SK-N-MC (cell line): ENCODE measurements at regions not wholly inside any gene's neighbourhood (a gene's known extent, or its start where the extent isn't known, plus 50 kb on each side); places are given as distances from the start of the nearest gene placed in this dataset.

ENCODE experiments used
- DNase-seq: peaks from one replicate; pipeline ENCODE4 v3.0.0-alpha.2; 2011; ENCODE audit warnings: low read depth, low spot score
- H3K27ac ChIP-seq: fragments of 200-600 bp; sonication (generic); 2 replicates; pipeline ENCODE4 v1.5.1; 2016; ENCODE audit warnings: mixed run types
- H3K36me3 ChIP-seq: fragments of 200-600 bp; sonication (generic); 2 replicates; pipeline ENCODE4 v1.6.1; 2017; ENCODE audit warnings: antibody characterized with exemption, low read length, mixed read lengths; ENCODE audit not compliant: insufficient read depth
- H3K4me3 ChIP-seq: fragments of 200-600 bp; sonication (generic); 2 replicates; pipeline ENCODE4 v1.5.1; 2016
- H3K9ac ChIP-seq: fragments of 200-600 bp; sonication (generic); 2 replicates; pipeline ENCODE4 v1.8.0; 2017; ENCODE audit warnings: mixed run types, mixed read lengths; ENCODE audit not compliant: insufficient read length
- H3K9me3 ChIP-seq: fragments of 200-600 bp; sonication (generic); 2 replicates; pipeline ENCODE4 v1.6.1; 2017; ENCODE audit warnings: low read depth, mild to moderate bottlenecking, antibody characterized with exemption, low read length, moderate library complexity, mixed read lengths
- EZH2 ChIP-seq: fragments of 200-600 bp; sonication (generic); IDR thresholded peaks from one replicate; pipeline ENCODE4 v1.6.1; 2017; ENCODE audit warnings: antibody characterized with exemption
- FOXP2 ChIP-seq: optimal IDR thresholded peaks from 2 replicates; pipeline ENCODE3; 2011; ENCODE audit warnings: mild to moderate bottlenecking, moderate library complexity; ENCODE audit not compliant: insufficient read depth; ENCODE audit errors: extremely low read length, control extremely low read depth
- POLR2AphosphoS5 ChIP-seq: IDR thresholded peaks from 2 replicates; pipeline ENCODE4 v1.6.1; 2012; ENCODE audit warnings: mild to moderate bottlenecking, low read depth, low read length, borderline replicate concordance

DNA sequence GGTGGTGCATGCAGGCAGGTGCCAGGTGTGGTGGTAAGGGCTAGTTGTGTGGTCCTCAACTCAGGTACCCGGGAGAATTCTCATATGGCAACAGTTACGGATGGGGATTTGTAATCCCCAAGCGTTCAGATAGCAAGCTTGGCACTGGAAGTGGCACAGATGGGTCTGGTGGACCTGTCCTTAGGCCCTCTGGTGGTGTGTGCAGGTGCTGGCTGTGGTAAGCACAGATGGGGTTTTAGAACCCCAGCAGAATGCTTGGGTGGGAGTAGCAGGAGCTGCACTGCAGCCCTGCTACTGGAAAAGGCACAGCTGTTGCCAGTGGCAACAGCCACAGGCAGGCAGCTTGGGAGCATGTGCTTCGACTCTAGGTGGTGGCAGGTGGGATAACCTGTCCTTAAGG is 948.2 kb upstream of the FAM98A start:
- H3K9me3 ChIP-seq, result no peaks in the 10 kb centered on the region
- H3K27ac ChIP-seq, result no peak overlapping the region
- H3K36me3 ChIP-seq, result no peaks in the 10 kb centered on the region
- TF ChIP-seq FOXP2 (no peak), EZH2 (no peak), POLR2AphosphoS5 (no peak)
- no peak overlapping the region for H3K4me3 ChIP-seq
- no peak overlapping the region for H3K9ac ChIP-seq
- DNase-seq, result no peak

DNA sequence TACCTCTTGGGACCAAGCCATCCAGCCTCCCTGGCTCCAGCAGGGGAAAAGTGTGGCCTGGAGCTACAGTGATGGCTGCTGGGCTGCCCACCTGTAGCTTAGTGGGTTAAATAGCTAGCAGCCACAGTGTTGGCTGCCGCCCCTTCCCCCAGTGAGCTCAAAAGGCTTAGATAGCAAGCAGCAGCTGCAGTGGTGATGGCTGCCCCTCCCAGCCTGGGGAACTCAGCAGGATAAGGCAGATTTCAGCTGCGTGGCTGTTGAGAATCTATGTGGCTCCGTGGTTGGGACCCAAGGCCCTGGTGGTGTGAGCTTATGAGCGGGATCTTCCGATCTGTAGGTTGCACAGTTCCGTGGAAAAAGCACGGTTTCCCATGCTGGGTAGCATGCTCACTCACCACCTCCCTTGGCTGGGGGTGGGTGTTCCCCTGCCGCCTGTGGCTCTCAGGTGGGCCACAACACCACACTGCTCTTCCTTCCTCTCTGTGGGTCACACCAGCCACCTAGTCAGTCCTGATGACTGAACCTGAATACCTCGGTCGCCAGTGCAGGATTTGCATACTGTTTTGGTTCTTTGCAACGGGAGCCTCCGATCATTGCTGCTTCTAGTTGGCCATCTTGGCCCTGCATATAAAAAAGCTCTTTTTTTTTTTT is 946.5 kb upstream of the FAM98A start:
- Histone ChIP-seq H3K9me3 (no peaks in the 10 kb centered on the region), H3K36me3 (no peaks in the 10 kb centered on the region), H3K4me3 (no peak overlapping the region), H3K9ac (no peak overlapping the region), H3K27ac (no peak overlapping the region)
- DNase-seq, result no peak
- no peak for TF ChIP-seq FOXP2
- no peak for TF ChIP-seq POLR2AphosphoS5
- TF ChIP-seq EZH2, result no peak

DNA sequence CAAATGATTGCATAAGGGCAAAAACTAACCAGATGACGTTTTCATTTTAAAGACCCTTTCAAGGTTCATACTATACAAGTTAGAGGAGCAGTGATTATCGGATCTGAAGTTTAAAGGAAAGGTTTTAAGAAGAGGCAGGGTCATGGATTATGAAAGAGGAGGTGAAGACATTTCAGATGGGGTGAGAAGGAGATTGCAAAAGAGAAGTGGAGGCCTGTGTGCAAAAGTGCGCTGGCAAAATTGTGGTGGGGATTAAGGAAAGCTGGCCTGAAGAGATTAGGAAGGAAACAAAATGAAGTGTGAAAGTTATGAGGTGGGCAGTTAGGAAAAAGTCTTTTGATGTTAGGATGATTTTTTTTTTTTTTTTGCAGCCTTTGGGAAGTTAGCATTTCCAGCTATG is 935.7 kb upstream of the FAM98A start:
- no peaks in the 10 kb centered on the region for H3K9me3 ChIP-seq
- DNase-seq, result no peak
- no peak overlapping the region for H3K9ac ChIP-seq
- no peaks in the 10 kb centered on the region for H3K36me3 ChIP-seq
- H3K4me3 ChIP-seq, result no peak overlapping the region
- no peak overlapping the region for H3K27ac ChIP-seq
- TF ChIP-seq FOXP2, result no peak
- no peak for TF ChIP-seq POLR2AphosphoS5
- TF ChIP-seq EZH2, result no peak

DNA sequence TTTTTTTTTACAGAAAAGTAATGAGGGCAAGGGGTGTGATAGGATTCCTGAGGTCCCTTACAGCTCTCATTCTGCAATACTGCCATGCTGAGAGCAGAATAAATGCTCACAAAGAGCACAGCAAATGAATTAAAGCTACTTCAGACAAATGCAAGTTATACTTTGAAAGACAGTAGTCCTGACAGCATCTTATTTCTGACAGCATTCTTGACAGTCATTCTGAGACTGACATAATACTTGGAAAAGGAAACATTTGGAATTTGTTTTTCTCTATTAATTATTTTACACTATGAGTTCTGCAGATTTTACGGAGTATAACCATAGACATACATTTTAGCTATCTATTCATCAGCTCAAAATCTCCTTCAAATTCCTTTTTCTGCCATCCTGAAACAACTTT is 935.2 kb upstream of the FAM98A start:
- Histone ChIP-seq H3K9me3 (no peaks in the 10 kb centered on the region), H3K27ac (no peak overlapping the region), H3K4me3 (no peak overlapping the region), H3K36me3 (no peaks in the 10 kb centered on the region), H3K9ac (no peak overlapping the region)
- DNase-seq, result no peak
- no peak for TF ChIP-seq EZH2
- no peak for TF ChIP-seq POLR2AphosphoS5
- TF ChIP-seq FOXP2, result no peak

DNA sequence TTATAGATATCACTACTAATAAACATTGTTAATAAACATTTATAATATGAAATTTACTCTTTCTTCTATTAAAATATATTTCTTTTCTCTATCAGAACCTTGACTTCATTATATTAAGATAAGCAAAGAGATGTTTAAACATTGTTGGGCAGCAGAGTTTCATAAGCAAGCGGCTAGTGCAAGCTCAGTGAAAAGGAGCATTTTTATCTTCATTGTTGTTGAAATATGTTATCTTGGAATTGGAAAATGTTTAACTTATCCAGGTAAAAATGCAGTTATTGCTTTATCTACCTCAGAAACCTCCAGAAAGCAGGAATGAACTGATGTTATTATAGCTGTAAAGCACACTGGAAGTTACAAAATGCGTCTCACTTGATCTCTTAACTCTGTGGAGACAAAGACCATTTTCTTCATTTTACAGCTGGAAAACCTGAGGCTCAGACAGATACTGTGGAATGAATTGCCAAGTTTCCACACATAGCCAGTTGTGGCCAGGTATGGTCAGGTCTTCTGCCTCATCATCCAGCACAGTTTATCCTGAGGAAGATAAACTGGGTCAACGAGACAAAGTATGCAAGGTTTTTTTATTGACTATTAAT is 934.6 kb upstream of the FAM98A start:
- no peak for DNase-seq
- no peaks in the 10 kb centered on the region for H3K36me3 ChIP-seq

DNA sequence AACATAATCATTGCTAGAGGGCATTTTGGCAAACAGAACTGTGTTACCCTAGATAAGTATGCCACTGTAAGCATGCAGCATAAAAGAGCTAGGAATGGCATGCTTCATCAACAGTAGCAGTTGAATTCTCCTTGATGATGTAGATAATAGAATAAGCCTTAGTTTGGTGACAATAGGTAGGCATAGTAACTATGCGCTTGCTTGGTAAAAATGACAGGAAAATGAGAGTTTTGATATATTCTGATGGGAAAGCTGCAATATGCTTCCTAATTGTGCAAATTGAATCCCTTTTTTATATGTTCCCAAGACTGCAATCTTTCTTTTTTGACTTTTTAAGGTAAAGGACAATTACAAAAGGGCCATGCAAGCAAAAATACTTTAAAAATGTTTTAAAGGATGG is 930.9 kb upstream of the FAM98A start:
- Histone ChIP-seq H3K36me3 (no peaks in the 10 kb centered on the region), H3K4me3 (no peak overlapping the region), H3K9ac (no peak overlapping the region), H3K27ac (no peak overlapping the region), H3K9me3 (no peaks in the 10 kb centered on the region)
- DNase-seq, result no peak
- TF ChIP-seq EZH2 (no peak), POLR2AphosphoS5 (no peak), FOXP2 (no peak)

More for the DNA sequence above, 934.6 kb upstream of the FAM98A start:
- TF ChIP-seq EZH2, result no peak
- no peak for TF ChIP-seq FOXP2
- TF ChIP-seq POLR2AphosphoS5, result no peak
- Histone ChIP-seq H3K27ac (no peak overlapping the region), H3K9me3 (no peaks in the 10 kb centered on the region), H3K4me3 (no peak overlapping the region), H3K9ac (no peak overlapping the region)

DNA sequence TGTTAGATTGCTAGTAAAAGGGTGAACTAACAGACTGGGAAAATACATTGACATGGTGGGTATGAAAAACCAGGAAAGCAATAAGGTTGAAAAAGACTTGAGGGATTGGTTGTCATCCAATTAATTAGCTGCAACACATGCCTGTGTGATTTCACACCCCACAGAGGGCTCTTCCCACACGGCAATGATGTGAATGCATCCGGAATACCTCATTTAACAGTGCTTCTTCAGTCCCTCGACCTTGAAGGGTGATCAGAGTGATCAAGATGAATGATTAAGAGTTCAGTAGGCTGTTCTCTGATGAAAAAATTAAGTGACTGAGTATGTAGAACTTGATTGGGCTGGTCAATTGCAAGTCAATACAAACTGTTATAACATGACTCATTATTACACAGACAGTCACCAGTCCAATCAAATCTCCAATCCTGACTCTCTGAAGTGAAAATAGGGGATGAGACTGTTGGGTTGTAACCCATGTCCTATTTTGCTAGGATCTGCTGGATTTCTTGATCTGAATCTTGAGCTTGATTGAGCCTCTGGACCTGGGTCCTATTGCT is 924.9 kb upstream of the FAM98A start:
- H3K27ac ChIP-seq, result no peak overlapping the region
- H3K36me3 ChIP-seq, result no peaks in the 10 kb centered on the region
- no peak for DNase-seq
- TF ChIP-seq POLR2AphosphoS5 (no peak), EZH2 (no peak), FOXP2 (no peak)
- H3K9me3 ChIP-seq, result 0 out of 2 replicates have a peak, but pooled peaks cover 4% of the 10 kb centered on the region
- no peak overlapping the region for H3K9ac ChIP-seq
- no peak overlapping the region for H3K4me3 ChIP-seq

- Histone ChIP-seq H3K36me3 (no peaks in the 10 kb centered on the region), H3K4me3 (no peak overlapping the region), H3K9me3 (0 out of 2 replicates have a peak, but pooled peaks cover 5% of the 10 kb centered on the region), H3K27ac (no peak overlapping the region), H3K9ac (no peak overlapping the region)
- TF ChIP-seq EZH2 (no peak), FOXP2 (no peak), POLR2AphosphoS5 (no peak)
- no peak for DNase-seq
These were observed 920.6 kb upstream of the FAM98A start for GRCh38 chr2:34519659-34520058.
